ENCODE measurements at regions not wholly inside any gene's neighbourhood (a gene's known extent, or its start where the extent isn't known, plus 50 kb on each side); places are given as distances from the start of the nearest gene placed in this dataset.

- no peak for TF ChIP-seq CTCF (IDR thresholded peaks at IDR 0.05)
- TF ChIP-seq POLR2A (IDR thresholded peaks at IDR 0.05): no peak
These were observed 210.7 kb downstream of the ARL4C start for GRCh38 chr2:234286118-234286598.

Data from prostate gland (tissue), 2 donors.